H54 (cell line): ENCODE measurements at regions not wholly inside any gene's neighbourhood (a gene's known extent, or its start where the extent isn't known, plus 50 kb on each side); places are given as distances from the start of the nearest gene placed in this dataset.
"Not testable (repeated sequence)": the region's sequence is repeated elsewhere in the genome, so short reads cannot be mapped to it uniquely, and the experiment has no call there.

Source experiments
- DNase-seq: peaks from one replicate; pipeline ENCODE4 v3.0.0; 2011; ENCODE audit warnings: low spot score, mixed read lengths; ENCODE audit not compliant: insufficient read length
- FAIRE-seq: peaks from 3 replicates; lab custom pipeline; 2011; peaks lifted over from hg19 to GRCh38; lab: Jason Lieb, UNC
- POLR2A ChIP-seq: IDR thresholded peaks from 2 replicates; pipeline ENCODE4 v1.6.1; 2011; ENCODE audit warnings: low read depth, mild to moderate bottlenecking, low read length

DNA sequence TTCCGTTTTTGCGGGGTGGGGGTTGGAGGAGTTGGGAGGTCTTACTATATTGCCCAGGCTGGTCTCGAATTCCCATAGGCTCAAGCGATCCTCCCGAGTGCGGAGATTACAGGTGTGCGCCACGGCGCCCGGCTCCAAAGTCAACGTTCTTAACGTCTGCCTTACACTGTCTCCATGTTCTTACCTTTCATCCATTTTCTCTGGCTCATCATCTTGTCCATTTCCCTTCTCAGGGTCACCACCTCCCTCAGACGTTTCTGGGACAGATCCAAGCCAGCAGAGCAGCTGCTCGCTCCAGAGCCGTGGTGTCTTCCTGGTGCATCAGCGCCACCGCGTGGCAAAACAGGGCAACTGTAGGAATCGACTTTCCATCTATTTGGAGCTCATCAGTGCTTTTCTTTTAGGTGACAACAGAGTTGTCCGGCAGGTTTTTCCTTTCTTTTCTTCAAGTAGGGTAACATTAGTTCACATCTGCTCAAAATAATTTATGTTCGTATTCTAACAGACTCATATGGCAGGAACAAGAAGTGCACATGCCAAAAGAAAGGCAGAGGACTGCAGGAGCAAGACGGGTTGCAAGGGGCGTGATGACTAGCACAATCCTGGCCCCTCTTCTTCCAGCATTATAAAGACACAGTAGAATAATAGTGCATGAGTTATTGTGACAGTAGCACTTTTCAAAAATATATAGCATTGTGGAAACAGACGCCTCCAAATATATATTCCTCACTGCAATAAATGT is 103.1 kb upstream of the ABCC4 start:
- no peak for TF ChIP-seq POLR2A
- peak; percentile 89 for DNase-seq
- peak; percentile 97 for FAIRE-seq

DNA sequence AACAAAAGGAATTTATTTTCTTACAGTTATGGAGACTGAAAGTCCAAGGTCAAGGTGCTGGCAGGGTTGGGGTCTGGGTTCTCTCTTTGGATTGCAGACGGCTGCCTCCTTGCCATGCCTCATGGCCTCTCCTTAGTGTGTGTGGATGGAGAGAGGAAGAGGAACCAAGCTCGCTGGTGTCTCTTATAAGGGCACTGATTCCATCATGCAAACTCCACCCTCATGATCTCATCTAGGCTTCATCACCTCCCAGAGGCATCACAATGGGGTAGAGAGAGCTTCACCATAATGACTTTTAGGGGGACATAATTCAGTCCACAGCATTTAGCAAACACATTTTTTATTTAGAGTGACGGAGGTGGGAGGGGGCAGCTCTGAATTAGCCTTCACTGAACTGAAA is 104.9 kb upstream of the ABCC4 start:
- FAIRE-seq, result no peak
- no peak for DNase-seq
- TF ChIP-seq POLR2A, result no peak

DNA sequence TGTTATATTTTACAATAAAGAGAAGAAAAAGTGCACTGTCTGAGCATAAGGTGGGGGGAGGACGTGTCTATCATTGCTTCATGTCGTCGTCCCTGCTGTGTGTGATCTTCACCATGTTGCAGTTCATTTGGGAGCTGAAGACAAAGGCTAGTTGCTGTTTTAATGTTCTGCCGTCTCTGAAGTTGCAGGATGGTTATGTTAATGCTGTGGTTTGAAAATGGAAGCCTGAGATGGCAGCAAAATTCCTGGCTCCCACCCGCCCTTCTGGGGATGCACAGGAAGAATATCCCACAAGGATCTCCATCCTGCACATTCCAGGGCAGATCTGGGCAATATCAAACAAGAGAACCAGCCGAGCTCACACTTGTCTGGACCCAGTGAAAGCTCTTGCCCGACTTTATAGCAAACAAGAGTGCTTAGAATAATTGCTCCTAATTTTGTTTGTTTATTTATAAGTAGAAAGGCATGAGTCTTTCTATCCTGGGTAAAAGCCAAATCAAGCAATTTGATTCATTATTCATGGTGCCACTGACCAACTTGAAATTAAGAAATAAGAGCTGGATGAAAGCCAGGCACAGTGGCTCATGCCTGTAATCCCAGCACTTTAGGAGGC is 110.3 kb upstream of the ABCC4 start:
- TF ChIP-seq POLR2A, result no peak
- FAIRE-seq, result no peak
- no peak for DNase-seq

DNA sequence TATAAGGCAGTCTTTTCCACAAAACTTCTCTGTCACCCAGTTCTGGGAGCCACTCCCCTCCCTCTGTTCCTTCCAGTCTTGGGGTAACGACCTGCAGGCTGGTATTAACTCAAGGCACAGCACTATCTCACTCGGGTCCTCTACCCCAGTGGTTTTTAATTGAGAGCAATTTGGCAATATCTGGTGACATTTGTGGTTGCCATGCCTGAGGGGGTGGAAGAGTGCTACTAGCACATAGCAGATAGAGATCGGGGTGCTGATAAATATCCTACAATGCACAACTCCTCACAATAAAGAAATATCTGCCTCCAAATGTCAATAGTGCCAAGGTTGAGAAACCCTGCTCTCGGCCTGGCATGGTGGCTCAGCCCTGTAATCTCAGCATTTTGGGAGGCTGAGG is 117.7 kb upstream of the ABCC4 start:
- FAIRE-seq (no peak), DNase-seq (no peak)
- TF ChIP-seq POLR2A, result no peak

DNA sequence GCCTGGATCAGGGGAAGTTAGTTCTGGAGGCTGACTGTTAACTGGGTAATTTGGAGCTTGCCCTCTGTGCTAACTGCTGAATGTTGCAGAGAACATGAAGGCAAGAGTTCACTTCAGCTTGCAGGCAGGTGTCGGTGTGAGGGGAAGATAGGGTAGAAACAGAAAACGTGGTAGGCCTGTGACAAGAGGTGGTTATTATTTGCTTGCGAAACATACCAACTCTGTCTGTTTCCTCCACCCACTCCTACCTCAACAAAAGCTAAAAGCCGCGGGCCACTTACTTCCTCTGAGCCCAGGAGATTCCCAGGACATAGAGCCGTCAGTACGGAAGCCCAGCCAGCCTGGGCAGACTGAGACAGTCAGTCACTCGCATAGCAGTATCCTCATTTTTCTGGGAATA is 119.2 kb upstream of the ABCC4 start:
- no peak for TF ChIP-seq POLR2A
- FAIRE-seq, result no peak
- no peak for DNase-seq

DNA sequence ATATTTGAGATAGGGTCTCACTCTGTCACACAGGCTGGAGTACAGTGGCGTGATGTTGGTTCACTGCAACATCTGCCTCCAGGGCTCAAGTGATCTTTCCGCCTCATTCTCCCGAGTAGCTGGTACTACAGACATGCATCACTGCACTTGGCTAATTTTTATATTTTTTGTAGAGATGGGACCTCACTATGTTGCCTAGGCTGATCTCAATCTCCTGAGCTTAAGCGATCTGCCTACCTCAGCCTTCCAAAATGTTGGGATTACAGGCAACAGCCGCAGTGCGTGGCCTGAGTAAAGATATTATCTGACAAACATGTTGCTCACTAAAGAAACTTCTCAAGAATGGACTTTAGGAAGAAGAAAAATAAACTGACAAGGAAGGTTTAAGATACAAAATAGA is 125.4 kb upstream of the ABCC4 start:
- TF ChIP-seq POLR2A, result no peak
- DNase-seq, result no peak
- no peak for FAIRE-seq

DNA sequence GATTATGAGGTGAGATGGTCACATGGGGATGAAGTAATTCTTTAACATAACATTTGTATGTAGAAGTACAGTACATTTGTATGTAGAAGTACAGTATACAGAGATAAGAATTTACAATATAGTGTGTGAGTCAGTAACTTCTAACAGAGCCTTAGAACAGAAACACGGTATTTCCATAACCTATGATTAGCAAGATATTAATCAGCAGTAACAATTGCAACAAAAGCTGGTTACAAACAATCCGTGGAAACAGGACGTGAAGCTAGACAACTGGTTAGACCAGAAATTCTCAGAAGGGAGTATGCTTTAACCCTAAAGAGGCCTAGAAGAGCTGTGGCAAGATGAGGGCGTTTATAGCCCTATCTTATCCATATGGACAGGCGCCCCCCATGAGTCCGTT is 122.0 kb upstream of the CLDN10 start:
- FAIRE-seq, result not testable (repeated sequence)

DNA sequence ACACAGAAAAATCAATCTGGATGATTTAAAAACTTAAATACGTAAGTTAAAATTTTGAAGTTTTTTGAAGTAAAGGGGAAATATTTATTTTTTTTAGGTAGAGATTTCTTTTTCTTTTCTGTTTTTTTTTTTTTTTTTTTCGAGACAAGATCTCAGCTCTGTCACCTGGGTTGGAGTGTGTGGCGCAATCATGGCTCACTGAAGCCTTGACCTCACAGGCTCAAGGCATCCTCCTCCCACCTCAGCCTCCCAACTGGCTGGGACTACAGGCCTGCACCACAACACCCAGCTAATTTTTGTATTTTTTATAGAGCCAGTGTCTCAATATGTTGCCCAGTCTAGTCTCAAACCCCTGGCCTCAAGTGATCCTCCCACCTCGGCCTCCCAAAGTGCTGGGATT is 120.4 kb upstream of the CLDN10 start:
- no peak for TF ChIP-seq POLR2A
- no peak for FAIRE-seq

More for the DNA sequence above, 122.0 kb upstream of the CLDN10 start:
- not testable (repeated sequence) for DNase-seq

DNA sequence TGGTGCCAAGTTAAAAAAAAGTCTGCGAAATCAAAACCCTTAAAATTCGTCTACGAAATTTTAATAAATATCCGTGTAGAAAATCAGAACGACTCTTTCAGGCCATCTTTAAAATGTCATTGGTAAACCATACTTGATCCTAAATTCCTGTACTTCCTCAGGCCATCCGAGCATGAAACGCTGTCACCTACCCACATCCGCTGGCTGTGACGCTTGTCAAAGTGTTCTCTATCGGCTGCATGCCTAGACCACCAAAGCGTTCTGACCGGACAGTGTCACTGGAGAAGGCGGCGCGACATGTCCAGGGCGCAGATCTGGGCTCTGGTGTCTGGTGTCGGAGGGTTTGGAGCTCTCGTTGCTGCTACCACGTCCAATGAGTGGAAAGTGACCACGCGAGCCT is 119.0 kb upstream of the CLDN10 start:
- FAIRE-seq (no peak), DNase-seq (no peak)
- no peak for TF ChIP-seq POLR2A

More for the DNA sequence above, 120.4 kb upstream of the CLDN10 start:
- DNase-seq, result no peak

DNA sequence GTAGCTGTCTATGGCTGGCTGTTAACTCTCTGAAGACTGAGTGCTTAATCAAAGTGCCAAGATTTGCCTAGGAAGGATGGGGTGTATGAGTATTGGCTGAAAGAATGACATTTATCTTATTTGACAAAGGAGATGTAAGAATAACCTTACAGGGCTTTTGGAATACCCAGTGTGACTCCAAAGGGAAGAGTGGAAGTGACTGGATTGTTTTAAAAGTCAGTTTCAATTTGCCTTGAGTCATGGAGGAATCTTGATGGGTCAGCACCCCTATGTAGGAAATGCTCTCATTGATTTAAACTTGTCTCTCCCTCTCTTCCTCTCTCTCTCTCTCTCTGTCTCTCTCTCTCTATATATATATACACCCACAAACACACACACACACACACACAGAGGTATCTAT is 118.4 kb upstream of the CLDN10 start:
- FAIRE-seq (no peak), DNase-seq (no peak)
- TF ChIP-seq POLR2A, result no peak

DNA sequence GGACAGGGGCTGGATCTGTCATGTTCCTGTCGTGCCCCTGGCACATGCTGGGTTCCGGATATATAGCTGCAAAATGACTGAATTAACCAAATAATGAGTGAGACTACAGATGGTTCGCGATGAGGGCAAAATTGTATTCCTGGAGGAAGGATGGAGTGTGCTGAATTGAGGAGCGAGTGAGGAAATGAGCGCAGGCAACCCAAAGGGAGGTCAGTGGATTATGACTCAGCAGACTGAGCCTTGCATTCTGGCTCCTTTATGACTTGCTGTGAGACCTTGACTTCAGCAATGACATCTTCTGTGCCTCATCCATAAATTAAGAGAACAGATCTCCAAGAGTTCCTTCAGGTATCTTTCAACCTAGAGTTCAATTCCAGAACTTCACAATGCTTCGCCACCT is 115.0 kb upstream of the CLDN10 start:
- DNase-seq (no peak), FAIRE-seq (peak; percentile 41)
- TF ChIP-seq POLR2A, result no peak

DNA sequence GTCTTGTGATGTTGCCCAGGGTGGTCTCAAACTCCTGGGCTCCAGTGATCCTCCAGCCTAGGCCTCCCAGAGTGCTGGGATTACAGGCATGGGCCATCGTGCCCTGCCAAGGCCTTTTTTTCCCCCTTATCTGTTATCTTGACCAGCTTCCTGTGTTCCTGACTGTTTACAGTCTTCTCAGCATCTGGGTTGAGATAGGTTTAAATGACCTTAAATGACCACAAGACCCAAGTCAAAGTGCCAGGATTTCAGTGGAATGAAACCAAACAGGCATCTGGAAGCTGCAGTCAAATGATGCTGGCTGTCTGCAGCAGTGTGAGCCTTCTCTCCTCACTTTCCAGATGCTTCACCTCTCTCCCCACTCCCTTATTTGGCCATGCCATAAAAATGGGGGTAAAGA is 114.2 kb upstream of the CLDN10 start:
- FAIRE-seq (no peak), DNase-seq (no peak)
- no peak for TF ChIP-seq POLR2A

DNA sequence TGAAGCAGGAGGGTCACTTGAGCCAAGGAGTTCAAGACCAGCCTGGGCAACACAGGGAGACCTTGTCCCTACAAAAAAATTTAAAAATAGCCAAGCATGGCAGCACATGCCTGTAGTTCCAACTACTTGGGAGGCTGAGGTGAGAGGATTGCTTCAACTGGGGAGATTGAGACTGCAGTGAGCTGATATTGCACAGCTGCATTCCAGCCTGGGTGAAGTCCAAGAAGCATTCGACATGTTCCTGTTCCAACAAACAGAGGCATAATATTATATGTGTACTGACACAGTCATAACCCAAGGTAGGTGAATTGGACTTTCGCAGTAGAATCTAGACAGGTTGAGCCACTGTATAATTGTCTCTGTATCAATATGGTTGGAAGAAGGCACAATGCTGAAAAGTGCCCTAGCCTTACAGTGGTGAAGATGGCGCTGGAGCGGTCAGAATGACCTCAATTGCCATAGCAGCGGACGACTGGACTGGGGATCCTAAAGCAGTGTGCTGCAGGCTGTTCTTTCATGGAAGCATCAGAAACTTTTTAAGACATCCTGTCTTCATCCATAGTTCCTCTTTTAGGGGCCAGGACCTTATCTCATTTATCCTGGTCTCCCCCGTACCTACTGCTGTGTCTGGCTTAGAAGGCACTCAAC is 112.0 kb upstream of the CLDN10 start:
- TF ChIP-seq POLR2A, result no peak
- no peak for FAIRE-seq
- no peak for DNase-seq

DNA sequence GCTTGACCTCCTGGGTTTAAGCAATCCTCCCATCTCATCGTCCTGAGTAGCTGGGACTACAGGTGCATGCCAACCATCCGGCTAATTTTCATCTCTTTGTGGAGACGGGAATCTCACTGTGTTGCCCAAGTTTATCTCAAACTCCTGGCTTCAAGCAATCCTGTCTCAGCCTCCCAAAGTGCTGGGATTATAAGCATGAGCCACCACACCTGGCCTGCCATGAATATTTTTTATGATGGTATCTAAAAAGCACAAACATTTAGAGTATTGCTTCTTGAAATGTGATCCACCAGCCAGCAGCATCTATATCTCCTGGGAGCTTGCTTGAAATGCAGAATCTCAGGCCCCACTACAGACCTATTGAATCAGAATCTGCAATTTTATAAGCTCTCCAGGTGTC is 111.2 kb upstream of the CLDN10 start:
- DNase-seq, result no peak
- no peak for TF ChIP-seq POLR2A
- no peak for FAIRE-seq
